Lung (tissue), 11 donors: ENCODE measurements at regions not wholly inside any gene's neighbourhood (a gene's known extent, or its start where the extent isn't known, plus 50 kb on each side); places are given as distances from the start of the nearest gene placed in this dataset.

ENCODE experiments used
- ATAC-seq: fragments of 200-7000 bp; cut with Tn5 transposase; one replicate; pipeline ENCODE4 v1.9.1; 2020; ENCODE audit warnings: moderate number of reproducible peaks; ENCODE audit not compliant: insufficient read depth, low FRiP score
- DNase-seq, 3 donors: peaks; one replicate each; pipeline ENCODE4 v3.0.0-alpha.2; 2013 to 2017
- H3K27ac ChIP-seq, 2 donors: one replicate each; pipeline ENCODE4 v1.5.1; 2013; ENCODE audit warnings: mild to moderate bottlenecking in 2 of 2, moderate library complexity in 2 of 2, control low read depth in 1 of 2, inconsistent platforms in 1 of 2, low read depth in 1 of 2, low read length in 1 of 2
- H3K27me3 ChIP-seq, 3 donors: one replicate each; pipeline ENCODE4 v1.5.1; 2013; ENCODE audit warnings: low read length in 2 of 3; ENCODE audit not compliant: control insufficient read depth in 3 of 3, insufficient read depth in 3 of 3
- H3K36me3 ChIP-seq, 4 donors: one replicate each; pipeline ENCODE4 v1.5.1; 2013; ENCODE audit warnings: low read length in 4 of 4, mild to moderate bottlenecking in 1 of 4, moderate library complexity in 1 of 4; ENCODE audit not compliant: control insufficient read depth in 4 of 4, insufficient read depth in 4 of 4
- H3K4me1 ChIP-seq, 5 donors: one replicate each; pipeline ENCODE4 v1.5.1; 2013; ENCODE audit warnings: low read length in 5 of 5, mild to moderate bottlenecking in 2 of 5, moderate library complexity in 1 of 5; ENCODE audit not compliant: control insufficient read depth in 5 of 5, insufficient read depth in 5 of 5
- H3K4me3 ChIP-seq: one replicate; pipeline ENCODE4 v1.5.1; 2013; ENCODE audit warnings: mild to moderate bottlenecking, control low read depth, moderate library complexity
- H3K9ac ChIP-seq, 2 donors: one replicate each; pipeline ENCODE4 v1.5.1; 2013; ENCODE audit warnings: low read length in 2 of 2, control low read depth in 1 of 2; ENCODE audit not compliant: insufficient read depth in 1 of 2
- H3K9me3 ChIP-seq, 4 donors: one replicate each; pipeline ENCODE4 v1.5.1; 2013; ENCODE audit warnings: low read length in 3 of 4, mild to moderate bottlenecking in 1 of 4, moderate library complexity in 1 of 4; ENCODE audit not compliant: control insufficient read depth in 4 of 4, insufficient read depth in 3 of 4
- CTCF ChIP-seq: IDR thresholded peaks from 2 replicates; pipeline ENCODE4 v1.5.1; 2012; ENCODE audit warnings: mild to moderate bottlenecking; ENCODE audit errors: control extremely low read depth, extremely low read depth
- WGBS, 2 donors: extraction: QIAGEN DNeasy Blood & Tissue Kit; methylation state at CpG; one replicate each; pipeline ENCODE4 v1.1.7; 2013; 5-methylcytosine and 5-hydroxymethylcytosine counted together
- donor health status: control.
- donor health status: control.
- donor health status: Bipolar disorder and iron deficiency.
- donor health status: healthy.
- donor health status: DM: yes; HTN: yes; CAD: no.

- Histone ChIP-seq H3K27me3 (no peaks in the 10 kb centered on the region), H3K4me3 (no peak overlapping the region), H3K4me1 (peaks cover 0 to 8% (median 0%) of the 10 kb centered on the region in 5 donors), H3K9me3 (peaks cover 0 to 11% (median 0%) of the 10 kb centered on the region in 4 donors), H3K9ac (no peak overlapping the region), H3K27ac (no peak overlapping the region), H3K36me3 (no peaks in the 10 kb centered on the region)
- whole genome bisulfite sequencing, 2 donors = 72 to 77% methylated on average over 2 of the region's 2 CpGs
- DNase-seq = no peak
- no peak for TF ChIP-seq CTCF
- no peak for ATAC-seq
Measured at GRCh38 chr2:5172923-5173322, 519.3 kb upstream of the SOX11 start.

DNA sequence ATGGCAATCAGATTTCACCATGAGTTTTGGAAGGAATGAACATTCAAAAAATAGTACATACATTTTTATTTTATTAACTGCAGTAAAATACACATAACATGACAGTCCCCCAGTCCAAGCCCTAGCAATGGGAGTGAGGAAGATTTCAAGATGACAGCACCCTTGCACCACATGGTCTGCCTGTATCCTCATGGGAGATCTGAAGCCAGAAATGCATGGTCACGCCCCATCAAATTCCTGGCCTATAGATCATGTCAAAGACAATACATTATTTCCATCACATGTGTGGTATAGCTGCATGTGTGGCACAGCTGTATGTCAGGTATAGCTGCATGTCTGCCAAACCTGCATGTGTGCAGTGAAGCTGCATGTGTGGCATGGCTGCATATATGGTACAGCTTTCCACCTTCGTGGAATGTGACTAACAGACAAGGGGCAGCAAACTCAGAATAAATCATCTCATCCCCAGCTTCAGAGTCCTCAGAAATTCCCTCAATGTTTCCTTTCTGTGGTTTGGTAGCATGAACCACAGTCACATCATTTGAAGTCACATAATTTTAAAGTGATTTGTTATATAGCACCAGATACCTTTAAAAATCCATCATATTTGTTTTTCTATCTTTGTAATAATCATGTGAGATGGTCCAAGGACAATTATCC lies 518.2 kb upstream of the SOX11 start:
- peaks cover 0 to 8% (median 0%) of the 10 kb centered on the region in 5 donors for H3K4me1 ChIP-seq
- no peaks in the 10 kb centered on the region for H3K27me3 ChIP-seq
- no peak overlapping the region for H3K27ac ChIP-seq
- WGBS, 2 donors = 88 to 89% methylated on average over 2 of the region's 2 CpGs
- H3K4me3 ChIP-seq = no peak overlapping the region
- TF ChIP-seq CTCF = no peak
- no peak for ATAC-seq
- no peaks in the 10 kb centered on the region for H3K36me3 ChIP-seq
- peaks cover 0 to 11% (median 0%) of the 10 kb centered on the region in 4 donors for H3K9me3 ChIP-seq
- no peak for DNase-seq
- no peak overlapping the region for H3K9ac ChIP-seq

GRCh38 chr2:5175231-5175630 lies 517.0 kb upstream of the SOX11 start:
- ATAC-seq (no peak), DNase-seq (no peak)
- Histone ChIP-seq H3K9ac (no peak overlapping the region), H3K4me1 (peaks cover 0 to under 1% (median 0%) of the 10 kb centered on the region in 5 donors), H3K9me3 (peaks cover 0 to 11% (median 0%) of the 10 kb centered on the region in 4 donors), H3K4me3 (no peak overlapping the region), H3K27ac (no peak overlapping the region), H3K36me3 (no peaks in the 10 kb centered on the region), H3K27me3 (no peaks in the 10 kb centered on the region)
- no peak for TF ChIP-seq CTCF

DNA sequence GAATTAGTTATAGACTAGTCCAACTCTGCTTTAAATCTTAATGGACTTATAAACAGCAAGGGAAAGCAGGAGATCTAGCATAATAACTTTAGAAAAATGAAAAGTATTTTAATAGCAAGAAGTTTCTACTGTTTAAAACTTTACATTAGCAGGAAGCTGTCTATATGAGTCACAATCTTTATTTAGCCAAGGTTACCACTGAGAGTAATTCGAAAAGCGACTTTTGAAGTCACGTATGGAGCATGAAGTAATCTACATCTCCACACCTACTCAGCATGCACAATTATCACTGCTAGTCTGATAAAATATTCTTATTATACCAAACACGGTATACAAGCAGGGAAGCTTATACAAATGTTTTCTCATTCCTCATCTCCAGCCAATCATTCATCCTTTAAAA lies 515.4 kb upstream of the SOX11 start:
- Histone ChIP-seq H3K36me3 (no peaks in the 10 kb centered on the region), H3K4me3 (no peak overlapping the region), H3K9ac (no peak overlapping the region), H3K27me3 (no peaks in the 10 kb centered on the region), H3K27ac (no peak overlapping the region), H3K4me1 (no peaks in the 10 kb centered on the region), H3K9me3 (peaks cover 0 to 11% (median 0%) of the 10 kb centered on the region in 4 donors)
- ATAC-seq = no peak
- no peak for TF ChIP-seq CTCF
- DNase-seq = no peak
- 67 to 76% methylated on average over 4 of the region's 4 CpGs for WGBS, 2 donors
